PC-9 (cell line): ENCODE measurements at regions not wholly inside any gene's neighbourhood (a gene's known extent, or its start where the extent isn't known, plus 50 kb on each side); places are given as distances from the start of the nearest gene placed in this dataset.

ENCODE experiments used
- BruUV-seq: library from RNA; stranded (reverse); fragments of 400-500 nt; replicated peaks from 2 replicates; lab custom pipeline; 2021; lab: Mats Ljungman, UMichigan
- CTCF ChIA-PET: fragments of 300-600 bp; sonication (Branson Sonifier 250); formaldehyde crosslinking; loops from one replicate; lab custom pipeline; 2022; ENCODE audit warnings: antibody characterized with exemption; lab: Charles Lee
- POLR2A ChIA-PET: fragments of 300-600 bp; sonication (Branson Sonifier 250); formaldehyde crosslinking; loops from one replicate; lab custom pipeline; 2022; ENCODE audit warnings: antibody characterized with exemption; ENCODE audit not compliant: unreplicated experiment; lab: Charles Lee
- DNase-seq, 2 experiments: peaks; one replicate each; pipeline versions ENCODE4 v3.0.0 to v3.0.0-alpha.2; 2015 to 2022; ENCODE audit warnings: mixed read lengths in 1 of 2
- H2AFZ ChIP-seq: fragments of 200-600 bp; sonication (generic); 2 replicates; pipeline ENCODE4 v1.8.1; 2017; ENCODE audit warnings: antibody characterized with exemption
- H3F3A ChIP-seq: fragments of 200-600 bp; sonication (generic); 2 replicates; pipeline ENCODE4 v1.8.1; 2017; ENCODE audit warnings: antibody characterized with exemption, mild to moderate bottlenecking, low read depth; ENCODE audit not compliant: insufficient read depth
- H3K27ac ChIP-seq: fragments of 200-600 bp; sonication (generic); 2 replicates; pipeline ENCODE4 v1.6.1; 2016; ENCODE audit warnings: mixed run types
- H3K27me3 ChIP-seq: fragments of 200-600 bp; sonication (generic); 2 replicates; pipeline ENCODE4 v1.6.1; 2016; ENCODE audit warnings: low read depth, mixed run types; ENCODE audit not compliant: insufficient read depth
- H3K36me3 ChIP-seq: fragments of 200-600 bp; sonication (generic); 2 replicates; pipeline ENCODE4 v1.6.1; 2016; ENCODE audit warnings: low read depth, mixed run types
- H3K4me1 ChIP-seq: fragments of 200-600 bp; sonication (generic); replicated peaks from 2 replicates; pipeline ENCODE4 v1.6.1; 2016; ENCODE audit warnings: mixed run types; ENCODE audit not compliant: insufficient read depth
- H3K4me2 ChIP-seq: fragments of 200-600 bp; sonication (generic); 2 replicates; pipeline ENCODE4 v1.6.1; 2017; ENCODE audit warnings: mixed run types
- H3K4me3 ChIP-seq: fragments of 200-600 bp; sonication (generic); 2 replicates; pipeline ENCODE4 v1.6.1; 2016; ENCODE audit warnings: mixed run types
- H3K79me2 ChIP-seq: fragments of 200-600 bp; sonication (generic); 2 replicates; pipeline ENCODE4 v1.6.1; 2017; ENCODE audit warnings: low read depth, mixed run types
- H3K9me2 ChIP-seq: fragments of 200-600 bp; sonication (generic); 2 replicates; pipeline ENCODE4 v1.8.1; 2017; ENCODE audit warnings: mild to moderate bottlenecking; ENCODE audit not compliant: insufficient read depth
- H3K9me3 ChIP-seq: fragments of 200-600 bp; sonication (generic); 2 replicates; pipeline ENCODE4 v1.8.1; 2016; ENCODE audit warnings: low read depth; ENCODE audit not compliant: insufficient read depth
- H4K20me1 ChIP-seq: fragments of 200-600 bp; sonication (generic); 2 replicates; pipeline ENCODE4 v1.8.1; 2017; ENCODE audit not compliant: insufficient read depth
- EZH2 ChIP-seq: fragments of 200-600 bp; sonication (generic); IDR thresholded peaks from 2 replicates; pipeline ENCODE4 v1.8.0; 2017; ENCODE audit warnings: antibody characterized with exemption, low read depth
- intact Hi-C: fragments of 100-400 bp; cut with micrococcal nuclease; formaldehyde crosslinking; loops from one replicate; pipeline ENCODE4 v1.10.0; 2022; ENCODE audit not compliant: unreplicated experiment
- TF ChIP-seq, protein P1 (sequence below): fragments of 200-600 bp; sonication (generic); conservative IDR thresholded peaks from 2 replicates; pipeline ENCODE4 v1.6.1; 2017; ENCODE audit warnings: mixed run types, antibody characterized with exemption, mild to moderate bottlenecking, moderate library complexity

DNA sequence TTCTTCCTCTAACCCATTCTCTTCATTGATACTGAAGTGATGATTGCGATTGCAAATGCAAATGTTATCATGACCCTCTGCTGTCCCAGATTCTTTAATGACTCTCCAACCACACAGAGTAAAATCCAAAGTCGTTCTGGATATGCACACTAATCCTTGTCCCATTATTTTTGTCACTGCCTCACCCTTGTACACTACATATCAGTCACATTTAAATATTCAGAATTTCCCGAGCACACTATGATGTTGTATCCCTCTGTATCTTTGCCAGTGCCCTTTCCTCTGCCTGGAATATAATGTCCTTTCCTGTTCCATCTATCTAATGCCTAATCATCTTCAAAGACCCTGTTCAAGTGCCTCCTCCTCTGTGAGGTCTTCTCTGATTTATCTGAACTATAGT, 55.4 kb upstream of the MMP13 start:
- POLR2A ChIA-PET, result no interaction called here
- intact Hi-C loops, result no loop called here
- no peaks in the 10 kb centered on the region for H3K9me2 ChIP-seq
- H3K36me3 ChIP-seq, result no peaks in the 10 kb centered on the region
- no TSS peak for BruUV-seq
- peaks cover 11% of the 10 kb centered on the region; the same call in 1 of the 2 replicates for H3K9me3 ChIP-seq
- CTCF ChIA-PET, result no interaction called here
- H3K27me3 ChIP-seq, result no peaks in the 10 kb centered on the region
- no peak for TF ChIP-seq EZH2
- TF ChIP-seq, protein P1, sequence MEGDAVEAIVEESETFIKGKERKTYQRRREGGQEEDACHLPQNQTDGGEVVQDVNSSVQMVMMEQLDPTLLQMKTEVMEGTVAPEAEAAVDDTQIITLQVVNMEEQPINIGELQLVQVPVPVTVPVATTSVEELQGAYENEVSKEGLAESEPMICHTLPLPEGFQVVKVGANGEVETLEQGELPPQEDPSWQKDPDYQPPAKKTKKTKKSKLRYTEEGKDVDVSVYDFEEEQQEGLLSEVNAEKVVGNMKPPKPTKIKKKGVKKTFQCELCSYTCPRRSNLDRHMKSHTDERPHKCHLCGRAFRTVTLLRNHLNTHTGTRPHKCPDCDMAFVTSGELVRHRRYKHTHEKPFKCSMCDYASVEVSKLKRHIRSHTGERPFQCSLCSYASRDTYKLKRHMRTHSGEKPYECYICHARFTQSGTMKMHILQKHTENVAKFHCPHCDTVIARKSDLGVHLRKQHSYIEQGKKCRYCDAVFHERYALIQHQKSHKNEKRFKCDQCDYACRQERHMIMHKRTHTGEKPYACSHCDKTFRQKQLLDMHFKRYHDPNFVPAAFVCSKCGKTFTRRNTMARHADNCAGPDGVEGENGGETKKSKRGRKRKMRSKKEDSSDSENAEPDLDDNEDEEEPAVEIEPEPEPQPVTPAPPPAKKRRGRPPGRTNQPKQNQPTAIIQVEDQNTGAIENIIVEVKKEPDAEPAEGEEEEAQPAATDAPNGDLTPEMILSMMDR, result no peak
- no peak overlapping the region for H3K4me2 ChIP-seq
- no peak overlapping the region for H3K4me3 ChIP-seq
- no peak overlapping the region for H3K27ac ChIP-seq
- no peaks in the 10 kb centered on the region for H4K20me1 ChIP-seq
- H3K79me2 ChIP-seq, result no peaks in the 10 kb centered on the region
- H2AFZ ChIP-seq, result no peak overlapping the region
- H3F3A ChIP-seq, result no peaks in the 10 kb centered on the region
- H3K4me1 ChIP-seq, result 0 out of 2 replicates have a peak, but pooled peaks cover 9% of the 10 kb centered on the region
- DNase-seq, result no peak

DNA sequence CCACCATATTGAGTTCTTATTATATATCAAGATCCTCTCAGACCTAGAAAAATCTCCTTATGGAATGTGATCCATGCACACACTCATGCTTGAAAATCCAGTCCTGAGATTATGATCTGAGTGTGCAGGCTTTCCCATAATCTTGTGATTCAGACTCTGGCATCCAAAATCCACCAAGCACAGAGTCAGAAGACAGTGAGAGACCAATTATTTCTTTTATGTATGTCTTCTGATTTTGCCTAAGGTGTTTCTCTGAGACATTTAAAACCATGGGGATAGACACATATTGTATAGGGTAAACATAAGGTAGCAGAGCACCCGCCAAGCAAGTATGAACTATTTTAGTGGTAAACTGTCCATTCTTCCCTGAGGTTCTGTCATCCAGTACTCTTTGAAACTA, 52.0 kb upstream of the MMP13 start:
- no peaks in the 10 kb centered on the region for H3K9me2 ChIP-seq
- H3K9me3 ChIP-seq, result peaks cover 11% of the 10 kb centered on the region; the same call in 1 of the 2 replicates
- CTCF ChIA-PET, result no interaction called here
- DNase-seq, result peak in 1 of 2 experiments; percentile 71
- H3K27ac ChIP-seq, result no peak overlapping the region
- H3K4me2 ChIP-seq, result no peak overlapping the region
- no TSS peak for BruUV-seq
- H4K20me1 ChIP-seq, result no peaks in the 10 kb centered on the region
- H3F3A ChIP-seq, result no peaks in the 10 kb centered on the region
- 0 out of 2 replicates have a peak, but pooled peaks cover 9% of the 10 kb centered on the region for H3K4me1 ChIP-seq
- no peaks in the 10 kb centered on the region for H3K79me2 ChIP-seq
- no peak overlapping the region for H3K4me3 ChIP-seq
- no peaks in the 10 kb centered on the region for H3K36me3 ChIP-seq
- no peak overlapping the region for H2AFZ ChIP-seq
- intact Hi-C loops, result no loop called here
- no peak for TF ChIP-seq EZH2
- TF ChIP-seq, protein P1, result no peak
- POLR2A ChIA-PET, result no interaction called here
- H3K27me3 ChIP-seq, result no peaks in the 10 kb centered on the region
